Large intestine (tissue), 3 donors: ENCODE measurements at regions not wholly inside any gene's neighbourhood (a gene's known extent, or its start where the extent isn't known, plus 50 kb on each side); places are given as distances from the start of the nearest gene placed in this dataset.

ENCODE experiments used
- DNase-seq, 2 donors: peaks; one replicate each; pipeline versions ENCODE4 v3.0.0 to v3.0.0-alpha.2; 2013
- H3K27ac ChIP-seq: one replicate; pipeline ENCODE4 v1.5.1; 2013; ENCODE audit warnings: low read length
- H3K27me3 ChIP-seq: 2 replicates; pipeline ENCODE4 v1.6.1; 2013; ENCODE audit warnings: low read length; ENCODE audit not compliant: control insufficient read depth, insufficient read depth
- H3K36me3 ChIP-seq: 2 replicates; pipeline ENCODE4 v1.6.1; 2013; ENCODE audit warnings: low read length; ENCODE audit not compliant: control insufficient read depth, insufficient read depth
- H3K4me1 ChIP-seq: one replicate; pipeline ENCODE4 v1.6.1; 2013; ENCODE audit warnings: low read length; ENCODE audit not compliant: control insufficient read depth, insufficient read depth
- H3K4me3 ChIP-seq: one replicate; pipeline ENCODE4 v1.5.1; 2013; ENCODE audit warnings: low read length
- H3K9me3 ChIP-seq: one replicate; pipeline ENCODE4 v1.6.1; 2013; ENCODE audit warnings: mild to moderate bottlenecking, low read depth, low read length, moderate library complexity; ENCODE audit not compliant: control insufficient read depth
- WGBS: methylation state at CpG from one replicate; pipeline ENCODE4 v1.1.5; 2013; ENCODE audit warnings: low lambda C conversion rate; ENCODE audit not compliant: insufficient coverage; 5-methylcytosine and 5-hydroxymethylcytosine counted together

DNA sequence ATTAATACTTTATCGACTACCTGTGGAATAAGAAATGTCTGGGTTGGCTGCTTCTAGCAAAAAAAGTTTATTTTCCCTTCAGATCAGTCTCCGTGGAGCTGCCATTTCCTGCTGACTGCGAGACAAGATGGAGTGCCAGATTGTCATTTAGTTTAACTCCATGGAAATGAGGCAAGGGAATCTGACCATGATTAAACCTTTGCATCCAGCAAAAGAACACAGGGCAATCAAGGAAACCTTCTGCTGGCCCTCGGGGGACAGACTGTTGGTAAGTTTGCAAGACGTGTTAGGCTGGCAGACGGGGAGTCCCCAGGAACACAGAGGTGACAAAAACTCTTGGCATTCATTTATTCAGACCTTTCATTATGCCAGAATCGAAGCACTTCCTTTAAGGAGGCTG, 52.2 kb upstream of the SPACA1 start:
- Histone ChIP-seq H3K4me1 (no peaks in the 10 kb centered on the region), H3K4me3 (no peak overlapping the region), H3K36me3 (no peaks in the 10 kb centered on the region), H3K27ac (no peak overlapping the region), H3K9me3 (no peaks in the 10 kb centered on the region), H3K27me3 (no peaks in the 10 kb centered on the region)
- no peak for DNase-seq
- WGBS: 49% methylated on average over 3 of the region's 7 CpGs

DNA sequence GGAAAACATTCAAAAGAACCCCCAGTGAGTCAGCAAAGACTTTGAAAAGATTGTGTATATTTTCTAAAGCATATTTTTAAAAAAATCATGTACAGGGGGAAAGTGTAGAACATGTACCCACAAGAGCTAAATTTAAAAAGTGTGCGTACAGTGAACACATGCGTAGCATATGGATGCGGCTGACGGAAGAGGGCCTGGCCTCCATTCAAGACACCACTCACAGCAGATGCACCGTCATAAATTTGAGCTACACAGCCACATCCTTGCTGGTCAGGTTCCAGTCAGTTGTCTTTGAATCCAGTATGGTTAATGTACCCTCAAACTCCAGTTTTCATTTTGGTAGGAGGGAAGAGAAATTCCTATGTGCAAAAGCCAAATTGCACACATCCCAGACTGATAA, 54.3 kb upstream of the SPACA1 start:
- Histone ChIP-seq H3K4me1 (no peaks in the 10 kb centered on the region), H3K27me3 (no peaks in the 10 kb centered on the region), H3K9me3 (no peaks in the 10 kb centered on the region), H3K36me3 (no peaks in the 10 kb centered on the region), H3K27ac (no peak overlapping the region), H3K4me3 (no peak overlapping the region)
- no peak for DNase-seq
- WGBS: no CpG with 5 or more reads among the region's 5 CpGs

DNA sequence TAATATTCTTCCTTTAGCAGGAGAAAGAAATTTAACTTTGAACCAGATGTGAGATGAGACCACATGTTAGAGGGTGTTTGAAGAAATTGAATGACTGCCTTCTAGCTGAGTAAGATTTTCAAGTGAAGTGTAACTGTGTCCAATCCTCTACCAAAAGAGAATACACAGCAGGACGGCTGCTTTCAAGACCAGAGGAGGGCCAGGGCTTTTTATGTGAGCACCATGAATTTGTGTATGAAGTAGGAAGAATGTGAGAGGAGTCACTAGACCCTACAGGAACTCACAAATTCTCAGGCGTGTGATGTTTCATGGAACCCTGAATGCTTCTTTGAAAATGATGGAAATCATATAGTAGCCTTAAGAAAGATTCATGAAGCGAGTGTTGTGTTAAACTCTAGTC, 56.8 kb upstream of the SPACA1 start:
- no CpG with 5 or more reads among the region's 3 CpGs for WGBS
- no peak overlapping the region for H3K4me3 ChIP-seq
- H3K27me3 ChIP-seq: no peaks in the 10 kb centered on the region
- no peaks in the 10 kb centered on the region for H3K4me1 ChIP-seq
- H3K9me3 ChIP-seq: no peaks in the 10 kb centered on the region
- no peak overlapping the region for H3K27ac ChIP-seq
- DNase-seq: no peak
- H3K36me3 ChIP-seq: no peaks in the 10 kb centered on the region

DNA sequence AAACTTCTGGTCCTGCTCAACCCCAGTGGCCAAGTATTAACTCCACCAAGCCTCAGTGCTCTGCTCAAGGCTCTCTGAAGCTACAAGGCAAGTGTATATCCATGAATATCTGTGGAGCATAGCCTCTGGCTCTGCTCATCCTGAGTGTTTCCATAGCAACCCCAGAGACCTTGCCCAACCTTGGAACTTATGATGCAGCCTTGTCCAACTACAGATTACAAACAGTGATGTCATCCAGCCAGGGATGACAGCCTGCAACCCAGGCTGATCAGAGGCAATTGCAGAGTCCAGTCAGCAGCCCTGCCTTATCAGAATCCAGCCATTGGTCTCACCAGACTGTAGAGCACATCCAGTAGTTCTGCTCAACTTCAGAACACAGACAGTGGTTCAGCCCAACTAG, 65.5 kb upstream of the SPACA1 start:
- Histone ChIP-seq H3K4me1 (no peaks in the 10 kb centered on the region), H3K36me3 (no peaks in the 10 kb centered on the region), H3K4me3 (no peak overlapping the region), H3K9me3 (no peaks in the 10 kb centered on the region), H3K27me3 (no peaks in the 10 kb centered on the region), H3K27ac (no peak overlapping the region)
- no peak for DNase-seq

DNA sequence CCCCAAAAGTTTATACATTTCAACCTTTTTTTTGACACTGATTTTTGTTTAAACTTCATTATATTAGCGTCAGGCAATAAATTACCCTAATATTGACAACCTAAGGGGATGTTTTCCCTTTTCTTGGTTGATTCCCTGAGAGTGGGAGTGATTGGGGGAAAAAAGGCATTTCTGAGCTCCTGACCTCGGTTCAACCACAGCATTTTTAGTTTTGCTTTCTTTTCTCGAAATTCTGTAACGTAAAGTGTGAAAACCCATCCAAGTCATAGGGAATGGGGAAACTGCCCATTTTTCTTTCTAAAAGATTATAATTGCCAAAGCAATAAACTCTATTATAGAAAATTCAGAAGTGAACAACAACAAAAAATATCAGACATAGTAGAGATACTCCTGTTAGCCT, 67.9 kb upstream of the SPACA1 start:
- Histone ChIP-seq H3K36me3 (no peaks in the 10 kb centered on the region), H3K4me1 (no peaks in the 10 kb centered on the region), H3K9me3 (no peaks in the 10 kb centered on the region), H3K4me3 (no peak overlapping the region), H3K27me3 (no peaks in the 10 kb centered on the region), H3K27ac (no peak overlapping the region)
- no peak for DNase-seq
- WGBS: 92% methylated on average over 4 of the region's 4 CpGs

DNA sequence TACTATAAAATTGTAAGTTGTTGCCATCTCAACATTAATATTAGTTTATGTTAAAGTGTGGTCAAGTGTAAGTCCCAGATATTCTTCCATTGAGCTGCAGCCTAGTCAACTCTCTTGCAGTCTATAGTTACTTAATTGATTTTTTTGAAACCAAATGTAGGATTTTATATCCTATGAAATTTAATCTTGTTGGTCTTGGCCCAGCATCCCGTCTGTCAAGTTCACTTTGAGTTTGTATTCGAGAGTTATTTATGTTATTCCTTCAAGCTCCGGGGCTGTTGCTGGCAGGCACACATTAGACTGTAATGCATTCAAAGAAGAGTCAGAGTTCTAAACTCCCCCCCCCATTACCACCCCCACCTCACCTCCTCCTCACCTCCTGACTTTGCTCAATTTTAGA, 71.0 kb upstream of the SPACA1 start:
- Histone ChIP-seq H3K27me3 (no peaks in the 10 kb centered on the region), H3K9me3 (no peaks in the 10 kb centered on the region), H3K4me3 (no peak overlapping the region), H3K4me1 (no peaks in the 10 kb centered on the region), H3K27ac (no peak overlapping the region), H3K36me3 (no peaks in the 10 kb centered on the region)
- no CpG with 5 or more reads among the region's 3 CpGs for WGBS
- DNase-seq: no peak

DNA sequence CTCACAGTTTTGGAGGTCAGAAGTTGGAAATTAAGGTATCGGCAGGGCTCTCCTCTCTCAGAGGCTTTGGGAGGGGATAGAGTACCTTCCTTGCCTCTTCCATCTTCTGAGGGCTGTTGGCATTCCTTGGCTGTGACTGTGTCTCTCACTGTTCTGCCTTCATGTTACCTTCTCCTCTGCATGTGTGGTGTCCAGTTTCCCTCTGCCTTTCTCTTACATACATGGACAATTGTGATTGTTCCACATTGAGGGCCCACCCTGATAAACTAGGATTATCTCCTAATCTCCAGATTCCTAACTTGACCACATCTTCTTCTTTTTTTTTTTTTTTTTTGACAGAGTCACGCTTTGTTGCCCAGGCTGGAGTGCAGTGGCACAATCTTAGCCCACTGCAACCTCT, 72.1 kb upstream of the SPACA1 start:
- Histone ChIP-seq H3K27ac (no peak overlapping the region), H3K4me3 (no peak overlapping the region), H3K4me1 (no peaks in the 10 kb centered on the region), H3K9me3 (no peaks in the 10 kb centered on the region), H3K27me3 (no peaks in the 10 kb centered on the region), H3K36me3 (no peaks in the 10 kb centered on the region)
- DNase-seq: no peak
- WGBS: no CpG with 5 or more reads among the region's 2 CpGs

DNA sequence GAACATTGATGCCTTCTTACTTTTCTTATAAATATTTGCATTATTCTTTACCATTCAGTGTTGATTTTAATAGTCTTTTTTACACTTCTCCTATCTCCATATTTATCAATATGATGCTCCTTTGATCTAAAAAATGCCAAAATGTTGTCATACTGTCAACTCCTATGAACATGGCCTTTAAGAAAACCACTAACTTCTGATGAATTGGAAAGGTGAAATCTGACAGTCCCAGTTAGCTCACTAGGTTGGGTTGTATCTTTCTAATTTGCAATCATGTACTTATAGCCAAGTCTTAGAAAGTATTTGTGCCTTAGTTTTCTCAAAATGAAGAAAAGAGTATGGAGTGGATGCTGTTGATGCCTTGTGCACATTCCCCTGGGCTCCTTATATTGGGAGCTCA, 75.4 kb upstream of the SPACA1 start:
- H3K27me3 ChIP-seq: peaks cover 14% of the 10 kb centered on the region
- no peaks in the 10 kb centered on the region for H3K36me3 ChIP-seq
- no peak for DNase-seq
- H3K9me3 ChIP-seq: no peaks in the 10 kb centered on the region
- no peaks in the 10 kb centered on the region for H3K4me1 ChIP-seq
- H3K27ac ChIP-seq: no peak overlapping the region
- H3K4me3 ChIP-seq: no peak overlapping the region

DNA sequence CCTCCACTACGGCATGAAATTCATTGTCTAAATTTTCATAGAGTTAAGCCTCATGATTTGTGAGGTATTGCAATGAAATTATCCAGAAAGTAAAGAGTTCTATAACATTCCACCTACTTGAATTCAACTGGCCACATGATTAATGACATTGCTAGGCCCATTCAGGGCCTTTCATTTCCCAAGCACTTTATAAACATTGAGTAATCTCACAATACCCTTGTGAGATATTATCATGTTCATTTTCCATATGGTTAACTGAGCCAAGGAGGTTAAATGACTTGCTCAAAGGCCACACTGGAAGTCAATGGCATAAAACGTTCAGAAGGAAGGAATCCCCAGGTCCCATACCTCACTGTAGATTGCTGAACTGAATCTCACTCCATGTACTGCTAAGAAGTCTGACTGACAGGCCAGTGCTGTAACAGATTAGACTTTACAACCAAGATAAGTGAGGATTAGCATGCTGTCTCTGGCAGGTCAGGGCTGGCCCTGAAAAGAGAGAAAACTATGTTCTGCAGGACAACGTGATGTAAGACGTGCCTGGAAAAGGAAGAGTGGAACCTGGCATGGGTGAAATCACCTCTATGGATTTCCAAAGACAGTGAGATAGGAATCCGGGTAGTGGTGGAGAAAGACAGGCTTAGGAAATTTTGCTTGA, 75.9 kb upstream of the SPACA1 start:
- 29% methylated on average over 2 of the region's 5 CpGs for WGBS
- H3K27ac ChIP-seq: no peak overlapping the region

DNA sequence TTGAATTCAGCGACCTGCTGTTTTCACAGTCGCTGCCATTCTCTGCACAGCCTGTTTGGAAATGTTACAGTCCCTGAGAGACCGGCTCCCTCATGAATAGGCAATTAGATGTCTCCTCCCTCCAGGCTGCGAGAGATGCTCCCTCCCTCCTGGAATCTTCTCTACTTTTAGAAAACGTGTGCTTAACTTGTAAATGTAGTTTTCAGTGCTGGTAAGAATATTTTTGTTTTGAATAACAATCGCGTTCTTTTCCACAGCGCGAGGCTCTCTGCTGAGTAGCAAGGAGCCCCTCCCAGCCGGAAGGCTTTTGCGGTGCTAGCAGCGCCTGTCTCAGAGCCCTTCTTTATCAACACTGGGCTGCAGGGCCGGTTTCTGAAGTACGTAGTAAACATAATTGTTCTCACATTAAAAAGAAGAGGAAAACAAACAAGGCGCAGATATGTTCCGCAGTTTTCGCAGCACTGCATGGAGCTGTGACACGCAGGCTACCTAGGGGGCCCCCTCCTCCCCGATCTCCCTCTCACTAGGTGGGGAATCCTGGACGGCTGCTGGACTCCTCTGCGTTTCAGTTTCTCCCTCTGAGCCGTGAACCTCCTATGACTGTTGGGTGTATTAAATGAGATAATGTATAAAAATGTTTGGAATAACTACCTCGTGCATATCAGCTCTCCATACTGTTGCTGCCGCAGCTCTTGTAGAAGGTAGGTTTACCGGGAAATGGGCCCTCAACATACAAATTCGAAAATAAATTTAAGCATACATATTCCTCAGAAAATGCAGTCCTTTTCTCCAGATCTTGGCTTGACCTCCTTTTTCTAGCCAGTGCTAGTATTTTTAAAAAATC, 79.0 kb upstream of the SPACA1 start:
- Histone ChIP-seq H3K27me3 (peaks cover 20% of the 10 kb centered on the region), H3K9me3 (peaks cover 3% of the 10 kb centered on the region), H3K27ac (no peak overlapping the region), H3K4me3 (peak overlapping the region; percentile 42), H3K4me1 (no peaks in the 10 kb centered on the region), H3K36me3 (no peaks in the 10 kb centered on the region)
- DNase-seq: peak in 1 of 2 donors; percentile 37
- no CpG with 5 or more reads among the region's 26 CpGs for WGBS

More for the DNA sequence above, 75.9 kb upstream of the SPACA1 start:
- Histone ChIP-seq H3K27me3 (peaks cover 18% of the 10 kb centered on the region), H3K9me3 (no peaks in the 10 kb centered on the region), H3K4me1 (no peaks in the 10 kb centered on the region), H3K4me3 (no peak overlapping the region), H3K36me3 (no peaks in the 10 kb centered on the region)
- peak; percentile 20 to 57 for DNase-seq

DNA sequence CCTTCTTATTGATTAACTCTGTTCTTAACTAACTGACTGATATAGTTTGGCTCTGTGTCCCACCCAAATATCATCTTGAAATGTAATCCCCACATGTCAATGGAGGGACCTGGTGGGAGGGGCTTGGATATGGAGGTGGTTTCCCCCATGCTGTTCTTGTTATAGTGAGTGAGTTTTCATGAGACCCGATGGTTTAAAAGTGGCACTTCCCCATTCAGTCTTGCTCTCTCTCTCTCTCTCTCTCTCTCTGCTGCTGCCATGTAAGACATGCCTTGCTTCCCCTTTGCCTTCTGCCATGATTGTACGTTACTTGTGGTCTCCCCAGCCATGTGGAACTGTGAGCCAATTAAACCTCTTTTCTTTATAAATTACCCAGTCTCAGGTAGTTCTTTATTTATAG, 81.8 kb upstream of the SPACA1 start:
- H3K27me3 ChIP-seq: peaks cover 20% of the 10 kb centered on the region
- H3K36me3 ChIP-seq: no peaks in the 10 kb centered on the region
- no peaks in the 10 kb centered on the region for H3K4me1 ChIP-seq
- WGBS: 100% methylated on average over 1 of the region's 2 CpGs
- DNase-seq: no peak
- no peak overlapping the region for H3K27ac ChIP-seq
- H3K9me3 ChIP-seq: peaks cover 3% of the 10 kb centered on the region
- H3K4me3 ChIP-seq: no peak overlapping the region
